ENCODE measurements at regions not wholly inside any gene's neighbourhood (a gene's known extent, or its start where the extent isn't known, plus 50 kb on each side); places are given as distances from the start of the nearest gene placed in this dataset.

DNA sequence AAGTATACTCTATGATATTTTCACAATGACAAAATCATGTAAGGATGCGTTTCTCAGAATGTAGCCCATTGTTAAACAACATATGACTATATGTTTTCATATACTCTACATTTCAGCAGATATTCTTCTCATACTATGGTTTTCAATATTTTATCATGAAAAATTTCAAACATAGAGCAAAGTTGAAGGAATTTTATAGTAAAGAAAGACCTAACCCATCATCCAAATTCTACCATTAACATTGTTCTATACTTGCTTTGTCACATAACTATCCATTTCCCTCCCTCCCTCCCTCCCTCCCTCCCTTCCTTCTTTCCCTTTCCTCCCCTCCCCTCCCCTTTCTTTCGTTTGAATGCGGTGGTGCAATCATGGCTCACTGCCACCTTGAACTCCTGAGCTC, 109.4 kb downstream of the FHIP1A start:
- Histone ChIP-seq H3K36me3 (ENCODE audit: control insufficient read depth, insufficient read depth, low read length) (no peaks in the 10 kb centered on the region), H3K4me2 (ENCODE audit: extremely low read depth, insufficient read depth, low read length) (no peak overlapping the region), H4K20me1 (ENCODE audit: control insufficient read depth, extremely low read depth, insufficient read depth, low read length) (no peaks in the 10 kb centered on the region), H3K9me3 (ENCODE audit: control insufficient read depth, insufficient read depth, low read depth, low read length) (no peaks in the 10 kb centered on the region), H2AFZ (ENCODE audit: low read length) (no peak overlapping the region), H3K27me3 (ENCODE audit: control insufficient read depth, insufficient read depth, low read length) (no peaks in the 10 kb centered on the region), H3K4me3 (replicated peaks in 1 of 4; ENCODE audit: control extremely low read depth in 1 of 4, insufficient read depth in 1 of 4, low read depth in 3 of 4, low read length in 4 of 4) (no peak overlapping the region), H3K4me1 (ENCODE audit: control insufficient read depth, extremely low read depth, insufficient read depth, low read length) (no peaks in the 10 kb centered on the region), H3K27ac (ENCODE audit: insufficient read depth, low read length) (no peak overlapping the region), H3K79me2 (ENCODE audit: control insufficient read depth, insufficient read depth, low read length) (no peaks in the 10 kb centered on the region), H3K9ac (ENCODE audit: insufficient read depth, low read length) (no peak overlapping the region)
- no peak for TF ChIP-seq EZH2 (IDR thresholded peaks at IDR 0.05; ENCODE audit: low read length, missing control alignments)
- TF ChIP-seq, protein P1, sequence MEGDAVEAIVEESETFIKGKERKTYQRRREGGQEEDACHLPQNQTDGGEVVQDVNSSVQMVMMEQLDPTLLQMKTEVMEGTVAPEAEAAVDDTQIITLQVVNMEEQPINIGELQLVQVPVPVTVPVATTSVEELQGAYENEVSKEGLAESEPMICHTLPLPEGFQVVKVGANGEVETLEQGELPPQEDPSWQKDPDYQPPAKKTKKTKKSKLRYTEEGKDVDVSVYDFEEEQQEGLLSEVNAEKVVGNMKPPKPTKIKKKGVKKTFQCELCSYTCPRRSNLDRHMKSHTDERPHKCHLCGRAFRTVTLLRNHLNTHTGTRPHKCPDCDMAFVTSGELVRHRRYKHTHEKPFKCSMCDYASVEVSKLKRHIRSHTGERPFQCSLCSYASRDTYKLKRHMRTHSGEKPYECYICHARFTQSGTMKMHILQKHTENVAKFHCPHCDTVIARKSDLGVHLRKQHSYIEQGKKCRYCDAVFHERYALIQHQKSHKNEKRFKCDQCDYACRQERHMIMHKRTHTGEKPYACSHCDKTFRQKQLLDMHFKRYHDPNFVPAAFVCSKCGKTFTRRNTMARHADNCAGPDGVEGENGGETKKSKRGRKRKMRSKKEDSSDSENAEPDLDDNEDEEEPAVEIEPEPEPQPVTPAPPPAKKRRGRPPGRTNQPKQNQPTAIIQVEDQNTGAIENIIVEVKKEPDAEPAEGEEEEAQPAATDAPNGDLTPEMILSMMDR (conservative IDR thresholded peaks at IDR 0.05 in 1 of 2, IDR thresholded peaks at IDR 0.05 in 1 of 2; ENCODE audit: low read depth in 1 of 2, low read length in 2 of 2) = no peak
- DNase-seq (ENCODE audit: low read depth in 2 of 2) = no peak

DNA sequence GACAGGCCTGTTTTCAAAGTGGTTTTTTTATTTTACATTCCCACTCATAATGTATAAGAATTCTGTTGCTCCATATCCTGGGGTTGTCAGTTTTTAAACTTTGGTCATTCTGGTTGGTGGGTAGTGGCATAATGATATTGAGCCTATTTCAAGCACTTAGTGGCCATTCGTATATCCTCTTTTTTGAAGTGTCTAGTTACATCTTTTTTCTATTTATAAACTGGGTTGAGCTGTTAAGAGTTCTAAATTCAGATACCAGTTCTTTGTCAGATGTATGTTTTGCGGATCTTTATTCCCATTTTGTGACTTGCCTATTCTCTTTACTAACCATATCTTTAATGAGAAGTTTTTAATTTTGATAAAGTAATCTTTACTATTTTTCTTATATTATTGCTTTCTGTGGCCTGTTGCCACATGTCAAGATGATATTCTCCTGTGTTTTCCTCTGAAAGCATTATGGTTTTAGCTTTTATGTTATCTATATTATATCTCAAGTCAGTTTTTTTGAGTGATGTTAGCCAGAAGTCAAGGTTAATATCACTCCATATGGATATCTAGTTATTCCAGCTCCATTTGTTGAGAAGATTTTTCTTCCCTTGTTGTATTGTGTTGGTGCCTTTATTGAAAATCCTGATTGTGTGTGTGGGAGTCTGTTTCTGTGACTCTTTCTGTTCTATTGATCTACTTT, 110.9 kb downstream of the FHIP1A start:
- H3K9me3 ChIP-seq (ENCODE audit: control insufficient read depth, insufficient read depth, low read depth, low read length) = no peaks in the 10 kb centered on the region
- no peaks in the 10 kb centered on the region for H3K4me1 ChIP-seq (ENCODE audit: control insufficient read depth, extremely low read depth, insufficient read depth, low read length)
- no peak for DNase-seq (ENCODE audit: low read depth in 2 of 2)
- no peak overlapping the region for H3K9ac ChIP-seq (ENCODE audit: insufficient read depth, low read length)
- H3K27me3 ChIP-seq (ENCODE audit: control insufficient read depth, insufficient read depth, low read length) = no peaks in the 10 kb centered on the region
- H3K4me3 ChIP-seq (replicated peaks in 1 of 4; ENCODE audit: control extremely low read depth in 1 of 4, insufficient read depth in 1 of 4, low read depth in 3 of 4, low read length in 4 of 4) = no peak overlapping the region
- no peak for TF ChIP-seq EZH2 (IDR thresholded peaks at IDR 0.05; ENCODE audit: low read length, missing control alignments)
- TF ChIP-seq, protein P1 (conservative IDR thresholded peaks at IDR 0.05 in 1 of 2, IDR thresholded peaks at IDR 0.05 in 1 of 2; ENCODE audit: low read depth in 1 of 2, low read length in 2 of 2) = no peak
- H4K20me1 ChIP-seq (ENCODE audit: control insufficient read depth, extremely low read depth, insufficient read depth, low read length) = no peaks in the 10 kb centered on the region
- no peak overlapping the region for H3K4me2 ChIP-seq (ENCODE audit: extremely low read depth, insufficient read depth, low read length)
- no peak overlapping the region for H3K27ac ChIP-seq (ENCODE audit: insufficient read depth, low read length)
- H3K79me2 ChIP-seq (ENCODE audit: control insufficient read depth, insufficient read depth, low read length) = no peaks in the 10 kb centered on the region
- H2AFZ ChIP-seq (ENCODE audit: low read length) = no peak overlapping the region
- H3K36me3 ChIP-seq (ENCODE audit: control insufficient read depth, insufficient read depth, low read length) = no peaks in the 10 kb centered on the region

DNA sequence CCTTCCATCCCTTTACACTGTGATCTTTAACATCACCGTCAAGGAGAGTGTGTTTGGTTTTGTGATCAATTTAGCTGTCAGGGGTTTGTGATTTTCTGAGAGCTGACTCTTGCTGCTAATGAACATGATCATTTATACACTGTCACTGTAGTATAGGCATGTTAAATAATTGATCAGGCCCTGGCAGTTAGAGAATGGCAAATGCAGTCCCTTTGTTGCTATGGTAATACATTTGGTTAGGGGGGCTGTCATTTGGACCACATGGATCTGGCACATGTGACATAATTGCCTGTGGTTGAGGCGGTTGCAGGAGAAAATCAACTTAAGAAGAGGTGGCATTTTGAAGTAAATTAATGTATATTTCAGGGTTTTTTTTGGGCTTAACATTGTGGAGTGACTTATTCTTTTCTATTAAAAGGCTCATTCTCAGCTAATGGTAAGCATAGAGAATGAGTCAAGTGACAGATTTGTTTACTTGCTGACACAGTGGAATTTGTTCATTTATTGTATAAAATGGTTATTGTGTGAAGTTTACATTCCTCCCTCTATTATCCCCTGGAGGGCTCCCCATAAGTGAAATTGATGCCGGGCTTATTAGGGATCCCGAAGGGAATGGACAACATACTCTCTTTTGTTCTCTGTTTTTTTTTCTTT, 114.0 kb downstream of the FHIP1A start:
- H3K4me1 ChIP-seq (ENCODE audit: control insufficient read depth, extremely low read depth, insufficient read depth, low read length) = no peaks in the 10 kb centered on the region
- TF ChIP-seq, protein P1 (conservative IDR thresholded peaks at IDR 0.05 in 1 of 2, IDR thresholded peaks at IDR 0.05 in 1 of 2; ENCODE audit: low read depth in 1 of 2, low read length in 2 of 2) = no peak
- no peak for TF ChIP-seq EZH2 (IDR thresholded peaks at IDR 0.05; ENCODE audit: low read length, missing control alignments)
- H4K20me1 ChIP-seq (ENCODE audit: control insufficient read depth, extremely low read depth, insufficient read depth, low read length) = no peaks in the 10 kb centered on the region
- no peak overlapping the region for H2AFZ ChIP-seq (ENCODE audit: low read length)
- no peaks in the 10 kb centered on the region for H3K79me2 ChIP-seq (ENCODE audit: control insufficient read depth, insufficient read depth, low read length)
- H3K27ac ChIP-seq (ENCODE audit: insufficient read depth, low read length) = no peak overlapping the region
- H3K4me3 ChIP-seq (replicated peaks in 1 of 4; ENCODE audit: control extremely low read depth in 1 of 4, insufficient read depth in 1 of 4, low read depth in 3 of 4, low read length in 4 of 4) = no peak overlapping the region
- no peak for DNase-seq (ENCODE audit: low read depth in 2 of 2)
- H3K4me2 ChIP-seq (ENCODE audit: extremely low read depth, insufficient read depth, low read length) = no peak overlapping the region
- H3K9me3 ChIP-seq (ENCODE audit: control insufficient read depth, insufficient read depth, low read depth, low read length) = no peaks in the 10 kb centered on the region
- H3K27me3 ChIP-seq (ENCODE audit: control insufficient read depth, insufficient read depth, low read length) = no peaks in the 10 kb centered on the region
- H3K9ac ChIP-seq (ENCODE audit: insufficient read depth, low read length) = no peak overlapping the region
- H3K36me3 ChIP-seq (ENCODE audit: control insufficient read depth, insufficient read depth, low read length) = no peaks in the 10 kb centered on the region

Measured in fibroblast of lung (primary cell).